Inflammatory macrophage treated with lipopolysaccharide for 1 hour (primary cell): ENCODE measurements at regions not wholly inside any gene's neighbourhood (a gene's known extent, or its start where the extent isn't known, plus 50 kb on each side); places are given as distances from the start of the nearest gene placed in this dataset.

Experiments used
- DNase-seq, 2 donors: peaks; one replicate each; pipeline ENCODE4 v3.0.0-alpha.2; 2020 to 2022

- DNase-seq: no peak
Observed at GRCh38 chr12:18905134-18905533, 167.2 kb downstream of the CAPZA3 start.

GRCh38 chr12:18906395-18906794 is 168.5 kb downstream of the CAPZA3 start:
- DNase-seq: no peak

- no peak for DNase-seq
Observed at GRCh38 chr12:18907127-18907526, 169.2 kb downstream of the CAPZA3 start.

- no peak for DNase-seq
Observed at GRCh38 chr12:18907728-18908127, 169.8 kb downstream of the CAPZA3 start.

- no peak for DNase-seq
Observed at GRCh38 chr12:18908191-18908590, 170.3 kb downstream of the CAPZA3 start.

- no peak for DNase-seq
Observed at GRCh38 chr12:18919871-18920511, 182.1 kb downstream of the CAPZA3 start.

GRCh38 chr12:18922851-18923250 is 184.9 kb downstream of the CAPZA3 start:
- no peak for DNase-seq

GRCh38 chr12:18923721-18924120 is 185.8 kb downstream of the CAPZA3 start:
- no peak for DNase-seq

GRCh38 chr12:18926188-18926587 is 188.3 kb downstream of the CAPZA3 start:
- DNase-seq: no peak

- no peak for DNase-seq
Observed at GRCh38 chr12:18932211-18932610, 194.3 kb downstream of the CAPZA3 start.

- DNase-seq: no peak
Observed at GRCh38 chr12:18932715-18933114, 194.8 kb downstream of the CAPZA3 start.

GRCh38 chr12:18935371-18935965 is 194.1 kb upstream of the PLEKHA5 start:
- DNase-seq: no peak

GRCh38 chr12:18939051-18939450 is 190.5 kb upstream of the PLEKHA5 start:
- no peak for DNase-seq

- DNase-seq: no peak
Observed at GRCh38 chr12:18942669-18943068, 186.9 kb upstream of the PLEKHA5 start.

- no peak for DNase-seq
Observed at GRCh38 chr12:18943200-18943599, 186.3 kb upstream of the PLEKHA5 start.

GRCh38 chr12:18946106-18946505 is 183.4 kb upstream of the PLEKHA5 start:
- DNase-seq: no peak

GRCh38 chr12:18951218-18951617 is 178.3 kb upstream of the PLEKHA5 start:
- no peak for DNase-seq

GRCh38 chr12:18953505-18953904 is 176.0 kb upstream of the PLEKHA5 start:
- no peak for DNase-seq

GRCh38 chr12:18955594-18955993 is 173.9 kb upstream of the PLEKHA5 start:
- DNase-seq: no peak

- no peak for DNase-seq
Observed at GRCh38 chr12:18965203-18965602, 164.3 kb upstream of the PLEKHA5 start.

- DNase-seq: no peak
Observed at GRCh38 chr12:18966954-18967353, 162.6 kb upstream of the PLEKHA5 start.

- DNase-seq: no peak
Observed at GRCh38 chr12:18967814-18968213, 161.7 kb upstream of the PLEKHA5 start.

- DNase-seq: no peak
Observed at GRCh38 chr12:18969512-18969911, 160.0 kb upstream of the PLEKHA5 start.

- DNase-seq: no peak
Observed at GRCh38 chr12:18970603-18971002, 158.9 kb upstream of the PLEKHA5 start.

GRCh38 chr12:18971932-18972331 is 157.6 kb upstream of the PLEKHA5 start:
- no peak for DNase-seq
